OCI-LY3 (cell line): ENCODE measurements at regions not wholly inside any gene's neighbourhood (a gene's known extent, or its start where the extent isn't known, plus 50 kb on each side); places are given as distances from the start of the nearest gene placed in this dataset.

Experiments
- EZH2phosphoT487 ChIP-seq: fragments of 200-600 bp; shearing (Covaris generic); IDR thresholded peaks from 2 replicates; pipeline ENCODE4 v1.6.1; 2018; ENCODE audit warnings: antibody characterized with exemption, mixed run types, low read depth
- TF ChIP-seq, protein P1 (sequence below): fragments of 200-600, 300-600 bp; sonication (generic); IDR thresholded peaks from 2 replicates; pipeline ENCODE4 v1.5.1; 2014; ENCODE audit warnings: antibody characterized with exemption, low read length, low read depth

DNA sequence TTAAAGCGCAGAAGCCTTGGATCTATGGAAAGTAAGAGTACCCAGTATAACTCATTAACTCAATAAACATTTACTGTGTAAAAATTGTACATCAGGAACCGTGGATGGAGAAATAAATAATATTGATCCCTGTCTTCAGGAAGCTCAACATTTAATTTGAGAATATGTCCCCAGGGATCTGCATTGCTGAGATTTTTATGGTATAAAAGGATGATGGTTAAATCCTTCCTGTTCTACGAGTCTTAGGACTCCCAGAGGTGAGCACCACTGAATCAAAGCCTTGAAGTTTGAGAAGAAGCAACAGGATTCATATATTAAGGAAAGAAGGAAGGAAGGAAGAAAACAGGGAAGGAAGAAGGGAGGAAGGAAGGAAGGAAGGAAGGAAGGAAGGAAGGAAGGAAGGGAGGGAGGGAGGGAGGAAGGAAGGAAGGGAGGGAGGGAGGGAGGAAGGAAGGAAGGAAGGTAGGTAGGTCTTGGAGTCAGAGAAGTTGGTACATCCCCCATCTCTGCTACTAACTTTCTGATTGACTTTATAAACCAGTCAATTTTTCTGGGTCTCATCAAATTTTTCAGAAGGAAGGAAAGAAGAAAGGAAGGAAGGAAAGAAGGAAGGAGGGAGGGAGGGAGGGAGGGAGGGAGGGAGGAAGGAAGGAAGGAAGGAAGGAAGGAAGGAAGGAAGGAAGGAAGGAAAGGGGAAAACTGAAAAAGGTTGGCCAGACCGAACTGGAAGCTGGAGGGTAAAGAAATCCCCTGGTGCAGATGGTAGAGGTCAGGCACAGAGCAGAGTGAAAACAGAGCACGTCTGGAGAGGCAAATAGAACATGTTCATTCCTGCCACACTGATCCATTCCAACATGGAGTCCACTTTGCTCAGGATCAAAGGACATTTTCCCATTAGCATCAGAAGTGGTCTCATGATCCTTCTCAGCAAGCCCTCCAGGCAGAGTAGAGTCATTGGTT, 422.2 kb upstream of the CDH11 start:
- TF ChIP-seq, protein P1, sequence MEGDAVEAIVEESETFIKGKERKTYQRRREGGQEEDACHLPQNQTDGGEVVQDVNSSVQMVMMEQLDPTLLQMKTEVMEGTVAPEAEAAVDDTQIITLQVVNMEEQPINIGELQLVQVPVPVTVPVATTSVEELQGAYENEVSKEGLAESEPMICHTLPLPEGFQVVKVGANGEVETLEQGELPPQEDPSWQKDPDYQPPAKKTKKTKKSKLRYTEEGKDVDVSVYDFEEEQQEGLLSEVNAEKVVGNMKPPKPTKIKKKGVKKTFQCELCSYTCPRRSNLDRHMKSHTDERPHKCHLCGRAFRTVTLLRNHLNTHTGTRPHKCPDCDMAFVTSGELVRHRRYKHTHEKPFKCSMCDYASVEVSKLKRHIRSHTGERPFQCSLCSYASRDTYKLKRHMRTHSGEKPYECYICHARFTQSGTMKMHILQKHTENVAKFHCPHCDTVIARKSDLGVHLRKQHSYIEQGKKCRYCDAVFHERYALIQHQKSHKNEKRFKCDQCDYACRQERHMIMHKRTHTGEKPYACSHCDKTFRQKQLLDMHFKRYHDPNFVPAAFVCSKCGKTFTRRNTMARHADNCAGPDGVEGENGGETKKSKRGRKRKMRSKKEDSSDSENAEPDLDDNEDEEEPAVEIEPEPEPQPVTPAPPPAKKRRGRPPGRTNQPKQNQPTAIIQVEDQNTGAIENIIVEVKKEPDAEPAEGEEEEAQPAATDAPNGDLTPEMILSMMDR: no peak
- TF ChIP-seq EZH2phosphoT487: no peak
